ENCODE measurements at regions not wholly inside any gene's neighbourhood (a gene's known extent, or its start where the extent isn't known, plus 50 kb on each side); places are given as distances from the start of the nearest gene placed in this dataset.

DNA sequence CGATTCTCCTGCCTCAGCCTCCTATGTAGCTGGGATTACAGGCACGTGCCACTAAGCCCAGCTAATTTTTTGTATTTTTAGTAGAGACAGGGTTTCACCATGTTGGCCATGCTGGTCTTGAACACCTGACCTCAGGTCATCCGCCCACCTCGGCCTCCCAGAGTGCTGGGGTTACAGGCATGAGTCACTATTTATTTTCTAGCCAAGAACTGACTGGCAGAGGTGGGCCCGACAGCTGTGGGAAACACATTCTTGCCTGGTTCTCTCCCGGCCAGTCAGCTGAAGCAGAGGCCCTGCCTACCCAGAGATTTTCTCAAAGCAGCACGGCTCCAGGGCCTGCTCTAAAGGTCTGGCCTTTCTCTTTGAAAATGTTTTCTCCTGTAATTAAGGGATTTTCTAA, 108.0 kb downstream of the KCTD15 start:
- no peak for DNase-seq (ENCODE audit: low read depth, low spot score)
- ChIA-PET CTCF (interaction anchor here (0.6 kb wide), 1 partner anchor 8 kb away, joined by 3 read pairs; no protein-coding TSS in a partner anchor), POLR2A (no interaction called here)

More for the DNA sequence above, 108.0 kb downstream of the KCTD15 start:
- H4K20me1 ChIP-seq (ENCODE audit: control insufficient read depth, insufficient read depth) = no peaks in the 10 kb centered on the region
- no peaks in the 10 kb centered on the region; the same call in 2 of the 3 replicates for H3K9me3 ChIP-seq (replicated peaks; ENCODE audit: control insufficient read depth, insufficient read depth, low read length)
- peaks cover 3 to 9% of the 10 kb centered on the region in 2 experiments for H3K27me3 ChIP-seq (replicated peaks in 1 of 2; ENCODE audit: control insufficient read depth in 2 of 2, insufficient read depth in 2 of 2, low read length in 1 of 2)
- ChIA-PET SMC1A (ENCODE audit: uncharacterized antibody, unreplicated experiment) (no interaction called here), RAD21 (ENCODE audit: unreplicated experiment) (no interaction called here)
- intact Hi-C loops (cut with micrococcal nuclease; ENCODE audit: unreplicated experiment) (no loop called here), in situ Hi-C loops (cut with MboI) (no loop called here)
- no peak overlapping the region for H3K27ac ChIP-seq (ENCODE audit: control insufficient read depth, insufficient read depth)
- no TSS peak for BruUV-seq (replicated peaks)
- FAIRE-seq (no peak), ATAC-seq (no peak)
- TF ChIP-seq TAF1 (IDR thresholded peaks at IDR 0.05; ENCODE audit: borderline replicate concordance, low read depth, low read length) (no peak), FOS (IDR thresholded peaks at IDR 0.05; ENCODE audit: borderline replicate concordance, extremely low read depth, insufficient read length) (no peak), EZH2 (IDR thresholded peaks at IDR 0.05; ENCODE audit: borderline replicate concordance, control insufficient read depth, low read depth, low read length) (no peak), RAD21 (IDR thresholded peaks at IDR 0.05; ENCODE audit: insufficient read depth, low read depth, low read length) (no peak), CHD1 (IDR thresholded peaks at IDR 0.05; ENCODE audit: low read depth, low read length) (no peak), CEBPZ (IDR thresholded peaks at IDR 0.05; ENCODE audit: low read depth, low read length) (no peak), BACH1 (IDR thresholded peaks at IDR 0.05; ENCODE audit: borderline replicate concordance) (no peak), PBX3 (IDR thresholded peaks at IDR 0.05; ENCODE audit: insufficient replicate concordance, low read depth, low read length) (no peak), ZBTB11 (CRISPR knock-in tag; IDR thresholded peaks at IDR 0.05) (no peak), BHLHE40 (IDR thresholded peaks at IDR 0.05; ENCODE audit: borderline replicate concordance in 1 of 2, low read depth in 2 of 2, low read length in 1 of 2) (no peak), EED (IDR thresholded peaks at IDR 0.05; ENCODE audit: low read depth) (no peak)
- TF ChIP-seq, protein P1, sequence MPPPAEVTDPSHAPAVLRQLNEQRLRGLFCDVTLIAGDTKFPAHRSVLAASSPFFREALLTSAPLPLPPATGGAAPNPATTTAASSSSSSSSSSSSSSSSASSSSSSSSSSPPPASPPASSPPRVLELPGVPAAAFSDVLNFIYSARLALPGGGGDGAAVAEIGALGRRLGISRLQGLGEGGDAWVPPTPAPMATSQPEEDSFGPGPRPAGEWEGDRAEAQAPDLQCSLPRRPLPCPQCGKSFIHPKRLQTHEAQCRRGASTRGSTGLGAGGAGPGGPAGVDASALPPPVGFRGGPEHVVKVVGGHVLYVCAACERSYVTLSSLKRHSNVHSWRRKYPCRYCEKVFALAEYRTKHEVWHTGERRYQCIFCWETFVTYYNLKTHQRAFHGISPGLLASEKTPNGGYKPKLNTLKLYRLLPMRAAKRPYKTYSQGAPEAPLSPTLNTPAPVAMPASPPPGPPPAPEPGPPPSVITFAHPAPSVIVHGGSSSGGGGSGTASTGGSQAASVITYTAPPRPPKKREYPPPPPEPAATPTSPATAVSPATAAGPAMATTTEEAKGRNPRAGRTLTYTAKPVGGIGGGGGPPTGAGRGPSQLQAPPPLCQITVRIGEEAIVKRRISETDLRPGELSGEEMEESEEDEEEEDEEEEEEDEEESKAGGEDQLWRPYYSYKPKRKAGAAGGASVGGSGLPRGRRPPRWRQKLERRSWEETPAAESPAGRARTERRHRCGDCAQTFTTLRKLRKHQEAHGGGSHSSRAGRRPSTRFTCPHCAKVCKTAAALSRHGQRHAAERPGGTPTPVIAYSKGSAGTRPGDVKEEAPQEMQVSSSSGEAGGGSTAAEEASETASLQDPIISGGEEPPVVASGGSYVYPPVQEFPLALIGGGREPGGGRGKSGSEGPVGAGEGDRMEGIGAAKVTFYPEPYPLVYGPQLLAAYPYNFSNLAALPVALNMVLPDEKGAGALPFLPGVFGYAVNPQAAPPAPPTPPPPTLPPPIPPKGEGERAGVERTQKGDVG (CRISPR knock-in tag; IDR thresholded peaks at IDR 0.05) = no peak
- H3K4me2 ChIP-seq (ENCODE audit: control insufficient read depth, insufficient read depth) = no peak overlapping the region
- H2AFZ ChIP-seq (ENCODE audit: control insufficient read depth, low read depth, low read length) = no peak overlapping the region
- H3K9ac ChIP-seq (ENCODE audit: control insufficient read depth, insufficient read depth, low read length) = no peak overlapping the region
- 33% methylated on average over 7 of the region's 7 CpGs for WGBS (ENCODE audit: insufficient coverage, insufficient replicate concordance, low lambda C conversion rate, missing lambda C conversion rate)
- no peaks in the 10 kb centered on the region for H3K79me2 ChIP-seq (ENCODE audit: control insufficient read depth, insufficient read depth, low read length)
- no peaks in the 10 kb centered on the region for H3K4me1 ChIP-seq (ENCODE audit: control insufficient read depth, insufficient read depth, low read length)
- no peak overlapping the region for H3K4me3 ChIP-seq
- H3K36me3 ChIP-seq (ENCODE audit: control insufficient read depth in 2 of 2, insufficient read depth in 2 of 2, low read length in 1 of 2) = no peaks in the 10 kb centered on the region

All from GM12878 (cell line).